ENCODE measurements at regions not wholly inside any gene's neighbourhood (a gene's known extent, or its start where the extent isn't known, plus 50 kb on each side); places are given as distances from the start of the nearest gene placed in this dataset.
"Not testable (repeated sequence)": the region's sequence is repeated elsewhere in the genome, so short reads cannot be mapped to it uniquely, and the experiment has no call there.

DNA sequence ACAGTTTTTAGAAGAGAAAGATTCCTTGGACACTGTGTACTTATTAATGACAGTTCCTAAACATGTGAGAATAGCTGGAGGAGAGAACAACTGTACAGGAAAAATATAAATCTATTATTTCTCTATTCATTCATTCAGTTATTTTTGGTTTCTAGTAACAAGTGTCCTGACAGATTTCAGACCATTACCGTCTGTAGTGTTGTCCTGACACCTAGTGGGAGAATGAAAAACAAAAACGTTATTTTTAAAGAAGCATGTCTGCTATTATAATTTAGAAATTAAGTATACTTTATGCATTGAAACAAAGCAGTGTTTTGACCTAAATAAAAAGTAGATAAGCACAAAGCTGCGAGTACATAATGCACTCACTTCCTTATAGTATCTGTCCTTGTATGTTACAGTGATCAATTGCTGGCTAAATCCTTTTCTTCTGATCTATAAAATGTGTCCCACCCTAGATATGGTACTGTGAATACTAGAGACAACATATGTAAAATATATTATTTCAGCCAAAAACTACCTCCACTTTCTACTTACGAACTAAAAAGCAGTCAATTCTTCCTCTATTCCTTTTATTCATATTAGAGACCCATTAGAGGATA is 575.6 kb downstream of the ARL4A start:
- 0 to 1% methylated on average over 4 of the region's 4 CpGs for WGBS, 2 experiments (ENCODE audit: low coverage in 1 of 2, low lambda C conversion rate in 2 of 2, missing lambda C conversion rate in 2 of 2)
- no peak overlapping the region for H3K27ac ChIP-seq
- H3K4me3 ChIP-seq = no peak overlapping the region
- H3K27me3 ChIP-seq (replicated peaks; ENCODE audit: insufficient read depth) = peaks cover 7% of the 10 kb centered on the region; the same call in 1 of the 2 replicates
- no peak overlapping the region for H2AFZ ChIP-seq
- no peaks in the 10 kb centered on the region for H3K79me2 ChIP-seq (ENCODE audit: insufficient read depth)
- H3F3A ChIP-seq (ENCODE audit: insufficient read depth) = no peaks in the 10 kb centered on the region
- H3K36me3 ChIP-seq (ENCODE audit: low read depth) = no peaks in the 10 kb centered on the region
- no peaks in the 10 kb centered on the region for H3K9me2 ChIP-seq (ENCODE audit: insufficient read depth)
- no peaks in the 10 kb centered on the region for H4K20me1 ChIP-seq (ENCODE audit: insufficient read depth)
- peak; percentile 63 for DNase-seq
- H3K9ac ChIP-seq = no peak overlapping the region
- H3K4me2 ChIP-seq (ENCODE audit: unreplicated experiment) = no peak overlapping the region
- in situ Hi-C loops (cut with MboI) = loop anchor here (5.0 to 25.0 kb wide), 3 partner anchors 581 to 726 kb away; no protein-coding TSS in a partner anchor
- H3K4me1 ChIP-seq (ENCODE audit: insufficient read depth) = no peaks in the 10 kb centered on the region
- TF ChIP-seq EZH2phosphoT487 (IDR thresholded peaks at IDR 0.05; ENCODE audit: insufficient read depth, low read depth) (no peak), EZH2 (IDR thresholded peaks at IDR 0.05; ENCODE audit: insufficient read depth, poor library complexity, severe bottlenecking) (no peak)
- H3K9me3 ChIP-seq (ENCODE audit: low read depth) = no peaks in the 10 kb centered on the region

GRCh38 chr7:13265271-13265670 is 577.8 kb downstream of the ARL4A start:
- in situ Hi-C loops (cut with MboI) = loop anchor here (10.0 to 25.0 kb wide), 2 partner anchors 620 to 728 kb away; no protein-coding TSS in a partner anchor
- Histone ChIP-seq H3F3A (ENCODE audit: insufficient read depth) (no peaks in the 10 kb centered on the region), H3K4me2 (ENCODE audit: unreplicated experiment) (no peak overlapping the region), H3K9ac (no peak overlapping the region), H4K20me1 (ENCODE audit: insufficient read depth) (no peaks in the 10 kb centered on the region), H3K27me3 (replicated peaks; ENCODE audit: insufficient read depth) (peaks cover 7% of the 10 kb centered on the region; the same call in 1 of the 2 replicates), H3K4me1 (ENCODE audit: insufficient read depth) (no peaks in the 10 kb centered on the region), H3K9me2 (ENCODE audit: insufficient read depth) (no peaks in the 10 kb centered on the region), H3K9me3 (ENCODE audit: low read depth) (no peaks in the 10 kb centered on the region), H2AFZ (no peak overlapping the region), H3K36me3 (ENCODE audit: low read depth) (no peaks in the 10 kb centered on the region), H3K79me2 (ENCODE audit: insufficient read depth) (no peaks in the 10 kb centered on the region), H3K4me3 (no peak overlapping the region), H3K27ac (no peak overlapping the region)
- DNase-seq = no peak
- TF ChIP-seq EZH2 (IDR thresholded peaks at IDR 0.05; ENCODE audit: insufficient read depth, poor library complexity, severe bottlenecking) (no peak), EZH2phosphoT487 (IDR thresholded peaks at IDR 0.05; ENCODE audit: insufficient read depth, low read depth) (no peak)
- 38 to 42% methylated on average over 2 of the region's 2 CpGs for WGBS, 2 experiments (ENCODE audit: low coverage in 1 of 2, low lambda C conversion rate in 2 of 2, missing lambda C conversion rate in 2 of 2)

- not testable (repeated sequence) for H2AFZ ChIP-seq; H4K20me1 ChIP-seq (ENCODE audit: insufficient read depth); H3K27ac ChIP-seq; H3K27me3 ChIP-seq (replicated peaks; ENCODE audit: insufficient read depth); H3K79me2 ChIP-seq (ENCODE audit: insufficient read depth); H3K9me2 ChIP-seq (ENCODE audit: insufficient read depth); H3F3A ChIP-seq (ENCODE audit: insufficient read depth); H3K36me3 ChIP-seq (ENCODE audit: low read depth); H3K9ac ChIP-seq; H3K4me1 ChIP-seq (ENCODE audit: insufficient read depth); DNase-seq; H3K4me2 ChIP-seq (ENCODE audit: unreplicated experiment); H3K9me3 ChIP-seq (ENCODE audit: low read depth); H3K4me3 ChIP-seq
- in situ Hi-C loops (cut with MboI) = loop anchor here (25.0 kb wide), 1 partner anchor 737 kb away; no protein-coding TSS in a partner anchor
- 70 to 72% methylated on average over 7 to 9 of the region's 9 CpGs for WGBS, 2 experiments (ENCODE audit: low coverage in 1 of 2, low lambda C conversion rate in 2 of 2, missing lambda C conversion rate in 2 of 2)
These were observed 586.8 kb downstream of the ARL4A start for GRCh38 chr7:13274205-13274604.

DNA sequence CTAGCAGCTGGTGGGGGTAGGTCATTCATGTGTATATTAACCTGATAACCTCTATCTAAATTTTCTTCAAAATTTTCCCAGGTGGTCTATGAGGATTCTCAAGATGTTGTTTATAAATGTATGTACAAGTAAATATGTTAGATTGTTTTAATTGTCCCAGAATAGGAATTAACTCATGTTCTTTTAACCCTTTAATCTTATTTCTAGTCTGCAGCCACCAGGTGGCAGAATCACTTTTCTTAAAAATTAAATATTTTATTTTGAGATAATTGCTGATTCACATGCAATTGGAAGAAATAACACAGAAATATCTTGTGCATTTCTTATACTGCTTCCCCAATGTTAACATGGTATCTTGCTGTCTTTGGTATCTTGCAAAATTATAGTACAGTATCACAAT is 589.5 kb downstream of the ARL4A start:
- no peaks in the 10 kb centered on the region for H4K20me1 ChIP-seq (ENCODE audit: insufficient read depth)

GRCh38 chr7:13278020-13278419 is 590.6 kb downstream of the ARL4A start:
- Histone ChIP-seq H2AFZ (no peak overlapping the region), H3K4me3 (no peak overlapping the region), H3K9ac (no peak overlapping the region), H3K9me3 (ENCODE audit: low read depth) (no peaks in the 10 kb centered on the region), H3K9me2 (ENCODE audit: insufficient read depth) (no peaks in the 10 kb centered on the region), H4K20me1 (ENCODE audit: insufficient read depth) (no peaks in the 10 kb centered on the region), H3K27ac (no peak overlapping the region), H3K4me2 (ENCODE audit: unreplicated experiment) (no peak overlapping the region), H3K4me1 (ENCODE audit: insufficient read depth) (no peaks in the 10 kb centered on the region), H3F3A (ENCODE audit: insufficient read depth) (no peaks in the 10 kb centered on the region), H3K36me3 (ENCODE audit: low read depth) (no peaks in the 10 kb centered on the region), H3K79me2 (ENCODE audit: insufficient read depth) (no peaks in the 10 kb centered on the region), H3K27me3 (replicated peaks; ENCODE audit: insufficient read depth) (no peaks in the 10 kb centered on the region)
- WGBS, 2 experiments (ENCODE audit: low coverage in 1 of 2, low lambda C conversion rate in 2 of 2, missing lambda C conversion rate in 2 of 2) = 34 to 38% methylated on average over 3 of the region's 3 CpGs
- TF ChIP-seq EZH2phosphoT487 (IDR thresholded peaks at IDR 0.05; ENCODE audit: insufficient read depth, low read depth) = no peak
- no peak for DNase-seq
- in situ Hi-C loops (cut with MboI) = loop anchor here (25.0 kb wide), 2 partner anchors 434 to 1184 kb away; no protein-coding TSS in a partner anchor

More for the DNA sequence above, 589.5 kb downstream of the ARL4A start:
- no peak overlapping the region for H3K9ac ChIP-seq
- peak; percentile 19 for DNase-seq
- no peaks in the 10 kb centered on the region for H3K4me1 ChIP-seq (ENCODE audit: insufficient read depth)
- H3K4me3 ChIP-seq = no peak overlapping the region
- TF ChIP-seq EZH2phosphoT487 (IDR thresholded peaks at IDR 0.05; ENCODE audit: insufficient read depth, low read depth) (no peak), EZH2 (IDR thresholded peaks at IDR 0.05; ENCODE audit: insufficient read depth, poor library complexity, severe bottlenecking) (no peak)
- H3K36me3 ChIP-seq (ENCODE audit: low read depth) = no peaks in the 10 kb centered on the region
- H3K27ac ChIP-seq = no peak overlapping the region
- H3K9me3 ChIP-seq (ENCODE audit: low read depth) = no peaks in the 10 kb centered on the region
- no peak overlapping the region for H2AFZ ChIP-seq
- no peaks in the 10 kb centered on the region for H3K79me2 ChIP-seq (ENCODE audit: insufficient read depth)
- in situ Hi-C loops (cut with MboI) = loop anchor here (25.0 kb wide), 2 partner anchors 435 to 1185 kb away; no protein-coding TSS in a partner anchor
- no peak overlapping the region for H3K4me2 ChIP-seq (ENCODE audit: unreplicated experiment)
- H3F3A ChIP-seq (ENCODE audit: insufficient read depth) = no peaks in the 10 kb centered on the region
- H3K27me3 ChIP-seq (replicated peaks; ENCODE audit: insufficient read depth) = no peaks in the 10 kb centered on the region
- H3K9me2 ChIP-seq (ENCODE audit: insufficient read depth) = no peaks in the 10 kb centered on the region

All from GM23248 (cell line).